ENCODE measurements at regions not wholly inside any gene's neighbourhood (a gene's known extent, or its start where the extent isn't known, plus 50 kb on each side); places are given as distances from the start of the nearest gene placed in this dataset.
"Not testable (repeated sequence)": the region's sequence is repeated elsewhere in the genome, so short reads cannot be mapped to it uniquely, and the experiment has no call there.

GRCh38 chr1:219704331-219704730, 91.4 kb upstream of the ZC3H11B start:
- not testable (repeated sequence) for TF ChIP-seq CTCF (optimal IDR thresholded peaks at IDR 0.05 in 1 of 3, IDR thresholded peaks at IDR 0.05 in 1 of 3, conservative IDR thresholded peaks at IDR 0.05 in 1 of 3; ENCODE audit: extremely low read depth in 1 of 3, insufficient read depth in 2 of 3, low read length in 3 of 3); EZH2 (IDR thresholded peaks at IDR 0.05; ENCODE audit: low read length)
